ENCODE measurements at regions not wholly inside any gene's neighbourhood (a gene's known extent, or its start where the extent isn't known, plus 50 kb on each side); places are given as distances from the start of the nearest gene placed in this dataset.
A peak's percentile ranks its signal among the peaks of the same experiment; 100 is the strongest.

DNA sequence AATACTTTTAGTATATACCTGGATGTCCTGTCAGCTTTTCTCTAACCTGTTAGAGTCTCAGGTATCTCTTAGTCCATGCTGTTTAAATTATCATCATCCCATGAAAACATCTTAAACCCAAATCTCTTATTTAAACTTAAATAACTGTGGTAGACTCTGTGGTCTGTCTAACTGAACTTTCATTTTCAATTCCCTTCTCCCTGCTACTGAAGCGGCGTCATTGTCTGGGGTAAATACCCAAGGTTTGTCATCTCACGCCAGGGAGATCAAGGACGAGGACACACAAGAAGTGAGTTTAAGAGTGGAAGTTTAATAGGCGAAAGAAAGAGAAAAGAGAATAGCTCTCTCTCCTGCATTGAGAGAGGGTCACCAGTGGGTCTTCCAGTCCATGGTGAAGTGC is 804.4 kb upstream of the CELF2 start:
- DNase-seq (peak in 1 of 14 experiments; percentile 1), ATAC-seq (ENCODE audit: poor library complexity) (no peak)
- Histone ChIP-seq H3K27ac (ENCODE audit: low read depth in 1 of 2, low read length in 2 of 2) (no peak overlapping the region), H3K27me3 (ENCODE audit: control insufficient read depth in 1 of 2, insufficient read depth in 2 of 2, low read length in 2 of 2) (no peaks in the 10 kb centered on the region), H3K36me3 (ENCODE audit: insufficient read depth, low read length) (no peaks in the 10 kb centered on the region), H3K9me3 (ENCODE audit: control insufficient read depth in 1 of 2, insufficient read depth in 1 of 2, low read length in 2 of 2) (no peaks in the 10 kb centered on the region), H3K4me1 (ENCODE audit: insufficient read depth, low read length) (no peaks in the 10 kb centered on the region), H3K4me3 (ENCODE audit: low read length) (no peak overlapping the region)
- CTCF ChIA-PET, result no interaction called here
- H3K9me3 Mint-ChIP-seq, result no peaks in the 10 kb centered on the region
- H3K36me3 Mint-ChIP-seq (ENCODE audit: low read depth), result no peaks in the 10 kb centered on the region
- POLR2A ChIA-PET, result no interaction called here
- intact Hi-C loops (cut with DNase I, micrococcal nuclease), result no loop called here
- no peaks in the 10 kb centered on the region for H3K4me1 Mint-ChIP-seq (ENCODE audit: low read depth)
- H3K4me3 Mint-ChIP-seq, result no peak overlapping the region
- H3K27ac Mint-ChIP-seq, result no peak overlapping the region
- peaks cover 2% of the 10 kb centered on the region for H3K27me3 Mint-ChIP-seq
- TF ChIP-seq, protein P1, sequence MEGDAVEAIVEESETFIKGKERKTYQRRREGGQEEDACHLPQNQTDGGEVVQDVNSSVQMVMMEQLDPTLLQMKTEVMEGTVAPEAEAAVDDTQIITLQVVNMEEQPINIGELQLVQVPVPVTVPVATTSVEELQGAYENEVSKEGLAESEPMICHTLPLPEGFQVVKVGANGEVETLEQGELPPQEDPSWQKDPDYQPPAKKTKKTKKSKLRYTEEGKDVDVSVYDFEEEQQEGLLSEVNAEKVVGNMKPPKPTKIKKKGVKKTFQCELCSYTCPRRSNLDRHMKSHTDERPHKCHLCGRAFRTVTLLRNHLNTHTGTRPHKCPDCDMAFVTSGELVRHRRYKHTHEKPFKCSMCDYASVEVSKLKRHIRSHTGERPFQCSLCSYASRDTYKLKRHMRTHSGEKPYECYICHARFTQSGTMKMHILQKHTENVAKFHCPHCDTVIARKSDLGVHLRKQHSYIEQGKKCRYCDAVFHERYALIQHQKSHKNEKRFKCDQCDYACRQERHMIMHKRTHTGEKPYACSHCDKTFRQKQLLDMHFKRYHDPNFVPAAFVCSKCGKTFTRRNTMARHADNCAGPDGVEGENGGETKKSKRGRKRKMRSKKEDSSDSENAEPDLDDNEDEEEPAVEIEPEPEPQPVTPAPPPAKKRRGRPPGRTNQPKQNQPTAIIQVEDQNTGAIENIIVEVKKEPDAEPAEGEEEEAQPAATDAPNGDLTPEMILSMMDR (IDR thresholded peaks at IDR 0.05), result no peak

DNA sequence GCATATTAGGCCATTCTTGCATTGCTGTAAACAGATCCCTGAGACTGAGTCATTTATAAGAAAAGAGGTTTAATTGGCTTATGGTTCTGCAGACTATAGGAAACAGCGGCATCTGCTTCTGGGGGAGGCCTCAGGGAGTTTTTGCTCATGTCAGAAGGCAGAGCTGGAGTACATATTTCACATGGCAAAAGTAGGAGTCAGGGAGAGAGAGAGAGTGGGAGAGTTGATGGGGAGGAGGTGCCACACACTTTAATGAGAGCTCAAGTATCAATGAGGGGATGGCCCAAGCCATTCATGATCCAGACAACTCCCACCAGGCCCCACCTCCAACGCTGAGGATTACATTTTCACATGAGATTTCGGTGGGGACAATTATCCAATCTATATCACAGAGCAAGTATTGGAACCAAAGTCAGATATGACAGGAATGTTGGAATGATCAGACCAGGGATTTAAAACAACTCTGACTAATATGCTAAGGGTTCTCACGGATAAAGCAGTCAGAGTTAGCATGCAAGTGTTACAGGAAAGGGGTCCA is 795.3 kb upstream of the CELF2 start:
- CTCF ChIA-PET, result no interaction called here

DNA sequence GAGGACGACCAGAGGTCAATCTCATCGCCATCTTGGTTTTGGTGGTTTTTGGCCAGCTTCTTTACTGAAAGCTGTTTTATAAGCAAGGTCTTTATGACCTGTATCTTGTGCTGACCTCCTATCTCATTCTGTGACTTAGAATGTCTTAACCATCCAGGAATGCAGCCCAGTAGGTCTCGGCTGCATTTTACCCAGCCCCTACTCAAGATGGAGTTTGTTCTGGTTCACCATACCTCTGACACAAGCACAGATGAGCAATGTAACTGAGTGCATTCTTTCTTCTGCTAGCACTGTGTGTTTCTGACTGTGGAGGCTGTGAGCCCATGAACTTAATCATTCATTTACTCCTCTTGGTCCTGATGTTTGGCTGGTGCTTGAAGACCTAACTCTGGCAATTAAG is 794.5 kb upstream of the CELF2 start:
- ATAC-seq (ENCODE audit: poor library complexity) (no peak), DNase-seq (no peak)
- Mint-ChIP-seq H3K36me3 (ENCODE audit: low read depth) (no peaks in the 10 kb centered on the region), H3K4me3 (no peak overlapping the region), H3K9me3 (no peaks in the 10 kb centered on the region), H3K27ac (no peak overlapping the region), H3K4me1 (ENCODE audit: low read depth) (no peaks in the 10 kb centered on the region), H3K27me3 (peaks cover 5% of the 10 kb centered on the region)
- no peaks in the 10 kb centered on the region for H3K4me1 ChIP-seq (ENCODE audit: insufficient read depth, low read length)
- H3K36me3 ChIP-seq (ENCODE audit: insufficient read depth, low read length), result no peaks in the 10 kb centered on the region
- H3K9me3 ChIP-seq (ENCODE audit: control insufficient read depth in 1 of 2, insufficient read depth in 1 of 2, low read length in 2 of 2), result no peaks in the 10 kb centered on the region
- POLR2A ChIA-PET, result no interaction called here
- TF ChIP-seq, protein P1 (IDR thresholded peaks at IDR 0.05), result no peak
- no peak overlapping the region for H3K27ac ChIP-seq (ENCODE audit: low read depth in 1 of 2, low read length in 2 of 2)
- H3K27me3 ChIP-seq (ENCODE audit: control insufficient read depth in 1 of 2, insufficient read depth in 2 of 2, low read length in 2 of 2), result no peaks in the 10 kb centered on the region
- CTCF ChIA-PET, result no interaction called here
- intact Hi-C loops (cut with DNase I, micrococcal nuclease), result no loop called here
- no peak overlapping the region for H3K4me3 ChIP-seq (ENCODE audit: low read length)

More for the DNA sequence above, 795.3 kb upstream of the CELF2 start:
- intact Hi-C loops (cut with DNase I, micrococcal nuclease), result no loop called here
- Mint-ChIP-seq H3K27me3 (peaks cover 5% of the 10 kb centered on the region), H3K27ac (no peak overlapping the region), H3K36me3 (ENCODE audit: low read depth) (no peaks in the 10 kb centered on the region), H3K9me3 (no peaks in the 10 kb centered on the region), H3K4me3 (no peak overlapping the region), H3K4me1 (ENCODE audit: low read depth) (no peaks in the 10 kb centered on the region)
- H3K4me3 ChIP-seq (ENCODE audit: low read length), result no peak overlapping the region
- DNase-seq, result no peak
- H3K4me1 ChIP-seq (ENCODE audit: insufficient read depth, low read length), result no peaks in the 10 kb centered on the region
- TF ChIP-seq, protein P1 (IDR thresholded peaks at IDR 0.05), result no peak
- no peaks in the 10 kb centered on the region for H3K9me3 ChIP-seq (ENCODE audit: control insufficient read depth in 1 of 2, insufficient read depth in 1 of 2, low read length in 2 of 2)
- no peaks in the 10 kb centered on the region for H3K27me3 ChIP-seq (ENCODE audit: control insufficient read depth in 1 of 2, insufficient read depth in 2 of 2, low read length in 2 of 2)
- H3K27ac ChIP-seq (ENCODE audit: low read depth in 1 of 2, low read length in 2 of 2), result no peak overlapping the region
- POLR2A ChIA-PET, result no interaction called here
- no peak for ATAC-seq (ENCODE audit: poor library complexity)
- no peaks in the 10 kb centered on the region for H3K36me3 ChIP-seq (ENCODE audit: insufficient read depth, low read length)

Data from CD4-positive, alpha-beta T cell (primary cell).